ENCODE measurements at regions not wholly inside any gene's neighbourhood (a gene's known extent, or its start where the extent isn't known, plus 50 kb on each side); places are given as distances from the start of the nearest gene placed in this dataset.
"Not testable (repeated sequence)": the region's sequence is repeated elsewhere in the genome, so short reads cannot be mapped to it uniquely, and the experiment has no call there.

- 45 to 100% (median 89%) methylated on average over 1 to 3 of the region's 3 CpGs; no CpG with 5 or more reads in 1 of the 10 experiments for WGBS, 10 experiments
- no peaks in the 10 kb centered on the region for H3K4me1 ChIP-seq (replicated peaks in 1 of 2)
- H3K27ac ChIP-seq = no peak overlapping the region
- peak in 1 of 8 experiments; percentile 15 for ATAC-seq (replicated peaks in 6 of 8)
- H3K4me3 ChIP-seq = no peak overlapping the region
- in situ Hi-C loops (cut with MboI; ENCODE audit: low pct_unique_long_range_greater_than_20kb in 2 of 9, low sequenced_read_pairs in 9 of 9, unreplicated experiment in 9 of 9) = no loop called here
These were observed 707.8 kb downstream of the XPNPEP1 start for GRCh38 chr10:109215291-109216075.

- in situ Hi-C loops (cut with MboI; ENCODE audit: low pct_unique_long_range_greater_than_20kb in 2 of 9, low sequenced_read_pairs in 9 of 9, unreplicated experiment in 9 of 9); H3K4me3 ChIP-seq; H3K27ac ChIP-seq; ATAC-seq (replicated peaks in 6 of 8); H3K4me1 ChIP-seq (replicated peaks in 1 of 2): not testable (repeated sequence)
- WGBS, 10 experiments = 56 to 100% (median 92%) methylated on average over 1 to 3 of the region's 3 CpGs
These were observed 708.4 kb downstream of the XPNPEP1 start for GRCh38 chr10:109214891-109215290.

- Histone ChIP-seq H3K4me3 (no peak overlapping the region), H3K27ac (no peak overlapping the region), H3K4me1 (replicated peaks in 1 of 2) (no peaks in the 10 kb centered on the region)
- in situ Hi-C loops (cut with MboI; ENCODE audit: low pct_unique_long_range_greater_than_20kb in 2 of 9, low sequenced_read_pairs in 9 of 9, unreplicated experiment in 9 of 9) = no loop called here
- WGBS, 10 experiments = 0 to 67% (median 28%) methylated on average over 1 of the region's 1 CpG; no CpG with 5 or more reads in 4 of the 10 experiments
- ATAC-seq (replicated peaks in 6 of 8) = peak in 2 of 8 experiments; percentile 19 to 22
These were observed 716.0 kb downstream of the XPNPEP1 start for GRCh38 chr10:109207361-109207760.

- no peak overlapping the region for H3K27ac ChIP-seq
- WGBS, 10 experiments = 0 to 85% (median 63%) methylated on average over 1 to 3 of the region's 3 CpGs
- in situ Hi-C loops (cut with MboI; ENCODE audit: low pct_unique_long_range_greater_than_20kb in 2 of 9, low sequenced_read_pairs in 9 of 9, unreplicated experiment in 9 of 9) = no loop called here
- H3K4me1 ChIP-seq (replicated peaks in 1 of 2) = no peaks in the 10 kb centered on the region
- peak in 6 of 8 experiments; percentile 19 to 94 (median 89) for ATAC-seq (replicated peaks in 6 of 8)
- H3K4me3 ChIP-seq = no peak overlapping the region
These were observed 717.3 kb downstream of the XPNPEP1 start for GRCh38 chr10:109205929-109206585.

GRCh38 chr10:109203646-109204353 is 719.5 kb downstream of the XPNPEP1 start:
- in situ Hi-C loops (cut with MboI; ENCODE audit: low pct_unique_long_range_greater_than_20kb in 2 of 9, low sequenced_read_pairs in 9 of 9, unreplicated experiment in 9 of 9) = no loop called here
- H3K4me1 ChIP-seq (replicated peaks in 1 of 2) = no peaks in the 10 kb centered on the region
- WGBS, 10 experiments = 25 to 100% (median 76%) methylated on average over 1 to 3 of the region's 3 CpGs; no CpG with 5 or more reads in 1 of the 10 experiments

GRCh38 chr10:109202111-109202510 is 721.2 kb downstream of the XPNPEP1 start:
- ATAC-seq (replicated peaks in 6 of 8) = no peak
- H3K4me3 ChIP-seq = no peak overlapping the region
- WGBS, 10 experiments = 20 to 100% (median 60%) methylated on average over 1 to 3 of the region's 3 CpGs; no CpG with 5 or more reads in 1 of the 10 experiments
- no peak overlapping the region for H3K27ac ChIP-seq
- in situ Hi-C loops (cut with MboI; ENCODE audit: low pct_unique_long_range_greater_than_20kb in 2 of 9, low sequenced_read_pairs in 9 of 9, unreplicated experiment in 9 of 9) = no loop called here
- no peaks in the 10 kb centered on the region for H3K4me1 ChIP-seq (replicated peaks in 1 of 2)

More at GRCh38 chr10:109203646-109204353, 719.5 kb downstream of the XPNPEP1 start:
- Histone ChIP-seq H3K27ac (no peak overlapping the region), H3K4me3 (no peak overlapping the region)
- peak in 4 of 8 experiments; percentile 27 to 80 (median 38) for ATAC-seq (replicated peaks in 6 of 8)

- in situ Hi-C loops (cut with MboI; ENCODE audit: low pct_unique_long_range_greater_than_20kb in 2 of 9, low sequenced_read_pairs in 9 of 9, unreplicated experiment in 9 of 9) = no loop called here
- Histone ChIP-seq H3K4me1 (replicated peaks in 1 of 2) (no peaks in the 10 kb centered on the region), H3K27ac (no peak overlapping the region), H3K4me3 (no peak overlapping the region)
- 0 to 91% (median 37%) methylated on average over 1 to 2 of the region's 2 CpGs; no CpG with 5 or more reads in 2 of the 10 experiments for WGBS, 10 experiments
- ATAC-seq (replicated peaks in 6 of 8) = no peak
These were observed 722.7 kb downstream of the XPNPEP1 start for GRCh38 chr10:109200646-109201045.

GRCh38 chr10:109191823-109192222 is 731.5 kb downstream of the XPNPEP1 start:
- H3K4me3 ChIP-seq = no peak overlapping the region
- ATAC-seq (replicated peaks in 6 of 8) = no peak
- in situ Hi-C loops (cut with MboI; ENCODE audit: low pct_unique_long_range_greater_than_20kb in 2 of 9, low sequenced_read_pairs in 9 of 9, unreplicated experiment in 9 of 9) = no loop called here
- WGBS, 10 experiments = 8 to 90% (median 50%) methylated on average over 1 to 2 of the region's 2 CpGs
- no peaks in the 10 kb centered on the region for H3K4me1 ChIP-seq (replicated peaks in 1 of 2)
- no peak overlapping the region for H3K27ac ChIP-seq

- Histone ChIP-seq H3K4me3 (no peak overlapping the region), H3K27ac (no peak overlapping the region), H3K4me1 (replicated peaks in 1 of 2) (no peaks in the 10 kb centered on the region)
- no peak for ATAC-seq (replicated peaks in 6 of 8)
- 0 to 100% (median 79%) methylated on average over 1 to 4 of the region's 5 CpGs; no CpG with 5 or more reads in 1 of the 10 experiments for WGBS, 10 experiments
- in situ Hi-C loops (cut with MboI; ENCODE audit: low pct_unique_long_range_greater_than_20kb in 2 of 9, low sequenced_read_pairs in 9 of 9, unreplicated experiment in 9 of 9) = no loop called here
These were observed 732.0 kb downstream of the XPNPEP1 start for GRCh38 chr10:109191341-109191740.

- no peaks in the 10 kb centered on the region for H3K4me1 ChIP-seq (replicated peaks in 1 of 2)
- H3K27ac ChIP-seq = no peak overlapping the region
- 0 to 80% (median 31%) methylated on average over 1 to 2 of the region's 2 CpGs for WGBS, 10 experiments
- H3K4me3 ChIP-seq = no peak overlapping the region
- in situ Hi-C loops (cut with MboI; ENCODE audit: low pct_unique_long_range_greater_than_20kb in 2 of 9, low sequenced_read_pairs in 9 of 9, unreplicated experiment in 9 of 9) = no loop called here
- ATAC-seq (replicated peaks in 6 of 8) = no peak
These were observed 735.6 kb downstream of the XPNPEP1 start for GRCh38 chr10:109187677-109188076.

- Histone ChIP-seq H3K4me3 (no peak overlapping the region), H3K27ac (no peak overlapping the region), H3K4me1 (replicated peaks in 1 of 2) (no peaks in the 10 kb centered on the region)
- no peak for ATAC-seq (replicated peaks in 6 of 8)
- in situ Hi-C loops (cut with MboI; ENCODE audit: low pct_unique_long_range_greater_than_20kb in 2 of 9, low sequenced_read_pairs in 9 of 9, unreplicated experiment in 9 of 9) = no loop called here
These were observed 739.9 kb downstream of the XPNPEP1 start for GRCh38 chr10:109183366-109183765.

GRCh38 chr10:109178591-109178990 is 744.7 kb downstream of the XPNPEP1 start:
- no peak overlapping the region for H3K4me3 ChIP-seq
- in situ Hi-C loops (cut with MboI; ENCODE audit: low pct_unique_long_range_greater_than_20kb in 2 of 9, low sequenced_read_pairs in 9 of 9, unreplicated experiment in 9 of 9) = no loop called here
- 0 to 100% (median 82%) methylated on average over 1 of the region's 1 CpG for WGBS, 10 experiments
- no peak overlapping the region for H3K27ac ChIP-seq
- H3K4me1 ChIP-seq (replicated peaks in 1 of 2) = no peaks in the 10 kb centered on the region
- no peak for ATAC-seq (replicated peaks in 6 of 8)

- ATAC-seq (replicated peaks in 6 of 8) = no peak
These were observed 748.8 kb downstream of the XPNPEP1 start for GRCh38 chr10:109174526-109174925.

More at GRCh38 chr10:109174526-109174925, 748.8 kb downstream of the XPNPEP1 start:
- in situ Hi-C loops (cut with MboI; ENCODE audit: low pct_unique_long_range_greater_than_20kb in 2 of 9, low sequenced_read_pairs in 9 of 9, unreplicated experiment in 9 of 9) = no loop called here
- Histone ChIP-seq H3K27ac (no peak overlapping the region), H3K4me3 (no peak overlapping the region), H3K4me1 (replicated peaks in 1 of 2) (peaks cover 0 to 4% of the 10 kb centered on the region in 2 donors)
- 19 to 100% (median 84%) methylated on average over 2 of the region's 2 CpGs; no CpG with 5 or more reads in 2 of the 10 experiments for WGBS, 10 experiments
